Subcutaneous abdominal adipose tissue (tissue), 5 donors: ENCODE measurements at regions not wholly inside any gene's neighbourhood (a gene's known extent, or its start where the extent isn't known, plus 50 kb on each side); places are given as distances from the start of the nearest gene placed in this dataset.
"Not testable (repeated sequence)": the region's sequence is repeated elsewhere in the genome, so short reads cannot be mapped to it uniquely, and the experiment has no call there.

Experiments
- H3K27ac ChIP-seq: one replicate; pipeline ENCODE4 v1.7.0; 2013; ENCODE audit warnings: low read depth, mild to moderate bottlenecking, inconsistent platforms, low read length, moderate library complexity
- H3K27me3 ChIP-seq, 5 donors: one replicate each; pipeline ENCODE4 v1.7.0; 2013; ENCODE audit warnings: low read length in 5 of 5, inconsistent platforms in 1 of 5; ENCODE audit not compliant: control insufficient read depth in 5 of 5, insufficient read depth in 4 of 5
- H3K36me3 ChIP-seq, 5 donors: one replicate each; pipeline ENCODE4 v1.7.0; 2013; ENCODE audit warnings: low read length in 5 of 5; ENCODE audit not compliant: control insufficient read depth in 5 of 5, insufficient read depth in 5 of 5
- H3K4me1 ChIP-seq, 5 donors: one replicate each; pipeline ENCODE4 v1.7.0; 2013; ENCODE audit warnings: low read length in 5 of 5, mild to moderate bottlenecking in 3 of 5, moderate library complexity in 1 of 5; ENCODE audit not compliant: control insufficient read depth in 5 of 5, insufficient read depth in 5 of 5
- H3K4me3 ChIP-seq, 5 donors: one replicate each; pipeline ENCODE4 v1.7.0; 2013; ENCODE audit warnings: low read length in 5 of 5, low read depth in 1 of 5
- H3K9ac ChIP-seq, 5 donors: one replicate each; pipeline ENCODE4 v1.7.0; 2013; ENCODE audit warnings: low read length in 5 of 5, mild to moderate bottlenecking in 4 of 5, moderate library complexity in 3 of 5
- H3K9me3 ChIP-seq, 5 donors: one replicate each; pipeline ENCODE4 v1.7.0; 2013; ENCODE audit warnings: low read length in 5 of 5; ENCODE audit not compliant: control insufficient read depth in 5 of 5
- donor health status: healthy.
- donor health status: healthy.
- donor health status: healthy.
- donor health status: healthy.
- donor health status: healthy.

- H3K27me3 ChIP-seq = no peaks in the 10 kb centered on the region
- no peak overlapping the region for H3K9ac ChIP-seq
- H3K27ac ChIP-seq = no peak overlapping the region
- H3K4me1 ChIP-seq = no peaks in the 10 kb centered on the region
- H3K9me3 ChIP-seq = peaks cover 4 to 25% (median 14%) of the 10 kb centered on the region in 5 donors
- H3K36me3 ChIP-seq = no peaks in the 10 kb centered on the region
- H3K4me3 ChIP-seq = no peak overlapping the region
Observed at GRCh38 chr5:32859211-32859641, 148.1 kb downstream of the NPR3 start.

- Histone ChIP-seq H3K27ac (no peak overlapping the region), H3K27me3 (no peaks in the 10 kb centered on the region), H3K9me3 (peaks cover 0 to 4% (median 3%) of the 10 kb centered on the region in 5 donors), H3K9ac (no peak overlapping the region), H3K36me3 (no peaks in the 10 kb centered on the region), H3K4me3 (no peak overlapping the region), H3K4me1 (no peaks in the 10 kb centered on the region)
Observed at GRCh38 chr5:32865475-32865874, 154.4 kb downstream of the NPR3 start.

- no peaks in the 10 kb centered on the region for H3K4me1 ChIP-seq
- no peak overlapping the region for H3K9ac ChIP-seq
- no peaks in the 10 kb centered on the region for H3K27me3 ChIP-seq
- H3K27ac ChIP-seq = no peak overlapping the region
- H3K9me3 ChIP-seq = peaks cover 0 to 4% (median 3%) of the 10 kb centered on the region in 5 donors
- no peaks in the 10 kb centered on the region for H3K36me3 ChIP-seq
- no peak overlapping the region for H3K4me3 ChIP-seq
Observed at GRCh38 chr5:32866138-32866537, 155.0 kb downstream of the NPR3 start.

- H3K4me1 ChIP-seq = no peaks in the 10 kb centered on the region
Observed at GRCh38 chr5:32869216-32869615, 158.1 kb downstream of the NPR3 start.

DNA sequence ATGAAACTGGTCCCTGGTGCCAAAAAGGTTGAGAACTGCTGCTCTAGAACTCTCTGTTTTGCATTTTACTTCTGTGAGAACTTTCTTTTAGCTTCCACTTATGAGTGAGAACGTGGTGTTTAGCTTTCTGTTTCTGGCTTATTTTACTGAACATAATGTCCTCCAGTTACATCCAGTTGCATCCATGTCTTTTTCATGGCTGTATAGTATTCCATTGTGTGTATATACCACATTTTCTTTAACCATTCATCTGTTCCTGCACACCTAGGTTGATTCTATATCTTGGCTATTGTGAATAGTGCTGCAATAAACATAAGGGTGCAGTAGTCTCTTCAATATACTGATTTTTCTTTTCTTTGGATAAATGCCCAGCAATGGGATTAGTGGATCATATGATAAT, 165.7 kb downstream of the NPR3 start:
- Histone ChIP-seq H3K4me3 (no peak overlapping the region), H3K36me3 (no peaks in the 10 kb centered on the region), H3K9me3 (peaks cover 6 to 21% (median 10%) of the 10 kb centered on the region in 5 donors), H3K27ac (no peak overlapping the region), H3K27me3 (no peaks in the 10 kb centered on the region), H3K4me1 (no peaks in the 10 kb centered on the region), H3K9ac (no peak overlapping the region)

More at GRCh38 chr5:32869216-32869615, 158.1 kb downstream of the NPR3 start:
- no peak overlapping the region for H3K27ac ChIP-seq
- H3K4me3 ChIP-seq = no peak overlapping the region
- H3K9me3 ChIP-seq = peaks cover 6 to 18% (median 9%) of the 10 kb centered on the region in 5 donors
- no peak overlapping the region for H3K9ac ChIP-seq
- H3K27me3 ChIP-seq = no peaks in the 10 kb centered on the region
- H3K36me3 ChIP-seq = no peaks in the 10 kb centered on the region

- H3K9ac ChIP-seq, H3K27ac ChIP-seq, H3K4me3 ChIP-seq, H3K36me3 ChIP-seq, H3K4me1 ChIP-seq, H3K27me3 ChIP-seq: not testable (repeated sequence)
- peaks cover 5 to 18% (median 10%) of the 10 kb centered on the region in 5 donors for H3K9me3 ChIP-seq
Observed at GRCh38 chr5:32879364-32879763, 168.2 kb downstream of the NPR3 start.

GRCh38 chr5:32880796-32881195, 169.7 kb downstream of the NPR3 start:
- Histone ChIP-seq H3K9me3 (peaks cover 5 to 18% (median 13%) of the 10 kb centered on the region in 5 donors), H3K27ac (no peak overlapping the region), H3K9ac (no peak overlapping the region), H3K27me3 (no peaks in the 10 kb centered on the region), H3K36me3 (no peaks in the 10 kb centered on the region), H3K4me3 (no peak overlapping the region), H3K4me1 (no peaks in the 10 kb centered on the region)

DNA sequence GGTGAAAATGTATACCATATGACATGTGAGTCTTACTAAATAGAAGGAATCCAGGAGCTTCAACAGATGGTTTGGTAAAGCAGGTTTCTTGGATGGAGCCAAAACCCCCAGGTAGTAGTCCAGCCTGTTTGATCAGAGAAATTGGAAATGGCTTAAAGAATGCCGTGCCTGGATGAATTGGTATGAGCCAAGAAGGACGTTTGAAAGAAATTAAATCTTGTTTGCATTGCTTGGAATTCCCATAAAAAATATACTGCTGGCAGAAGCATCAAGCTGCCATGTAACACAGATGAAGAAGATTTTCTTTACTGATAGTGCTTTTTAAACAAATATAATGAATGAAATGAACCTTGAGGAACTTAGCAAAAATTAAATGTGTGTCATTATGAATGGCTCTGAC, 176.3 kb downstream of the NPR3 start:
- Histone ChIP-seq H3K9me3 (peaks cover 0 to 14% (median 10%) of the 10 kb centered on the region in 5 donors), H3K9ac (no peak overlapping the region), H3K27ac (no peak overlapping the region), H3K36me3 (no peaks in the 10 kb centered on the region), H3K27me3 (no peaks in the 10 kb centered on the region), H3K4me1 (no peaks in the 10 kb centered on the region), H3K4me3 (no peak overlapping the region)

DNA sequence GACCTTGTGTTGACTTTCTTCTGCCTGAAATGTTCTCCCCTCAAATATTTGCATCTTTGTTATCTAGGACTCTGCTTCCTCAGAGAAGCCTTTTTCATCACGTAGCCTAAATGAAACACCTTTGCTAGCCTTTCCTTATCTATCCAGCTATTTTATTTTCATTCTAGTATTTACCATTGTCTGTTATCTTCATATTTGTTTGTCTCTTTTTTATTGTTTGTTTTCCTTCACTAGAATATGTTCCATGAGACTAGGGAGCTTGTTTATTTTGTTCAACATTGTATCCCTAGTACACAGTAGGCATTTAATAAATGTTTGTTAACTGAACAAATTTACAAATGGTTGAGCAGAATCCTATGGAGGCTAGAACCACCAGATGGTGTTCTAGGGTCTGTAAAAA, 178.0 kb downstream of the NPR3 start:
- Histone ChIP-seq H3K27ac (no peak overlapping the region), H3K4me1 (no peaks in the 10 kb centered on the region), H3K36me3 (no peaks in the 10 kb centered on the region), H3K27me3 (no peaks in the 10 kb centered on the region), H3K9me3 (peaks cover 0 to 6% (median 2%) of the 10 kb centered on the region in 5 donors), H3K4me3 (no peak overlapping the region), H3K9ac (no peak overlapping the region)

DNA sequence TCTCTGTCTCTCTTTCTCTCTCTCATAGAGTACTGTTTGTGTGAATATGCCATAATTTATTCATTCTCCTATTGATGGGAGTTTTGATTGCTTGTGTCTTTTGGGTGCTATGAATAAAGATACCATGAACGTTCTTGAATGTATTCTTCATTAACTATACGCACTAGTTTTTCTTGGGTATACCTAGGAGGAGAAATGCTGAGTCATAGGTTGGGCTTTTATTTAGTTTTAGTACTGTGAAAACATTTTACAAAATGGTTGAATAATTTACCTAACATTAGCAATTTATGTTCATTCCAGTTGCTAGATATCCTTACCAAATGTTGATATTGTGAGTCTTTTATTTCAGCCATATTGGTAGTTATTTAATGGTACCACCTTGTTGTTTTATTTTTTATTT, 192.5 kb downstream of the NPR3 start:
- H3K9ac ChIP-seq = no peak overlapping the region
- H3K4me1 ChIP-seq = peaks cover 0 to under 1% (median 0%) of the 10 kb centered on the region in 5 donors
- no peaks in the 10 kb centered on the region for H3K27me3 ChIP-seq
- no peak overlapping the region for H3K27ac ChIP-seq
- no peaks in the 10 kb centered on the region for H3K36me3 ChIP-seq
- peaks cover 0 to 4% (median 0%) of the 10 kb centered on the region in 5 donors for H3K9me3 ChIP-seq
- H3K4me3 ChIP-seq = no peak overlapping the region

DNA sequence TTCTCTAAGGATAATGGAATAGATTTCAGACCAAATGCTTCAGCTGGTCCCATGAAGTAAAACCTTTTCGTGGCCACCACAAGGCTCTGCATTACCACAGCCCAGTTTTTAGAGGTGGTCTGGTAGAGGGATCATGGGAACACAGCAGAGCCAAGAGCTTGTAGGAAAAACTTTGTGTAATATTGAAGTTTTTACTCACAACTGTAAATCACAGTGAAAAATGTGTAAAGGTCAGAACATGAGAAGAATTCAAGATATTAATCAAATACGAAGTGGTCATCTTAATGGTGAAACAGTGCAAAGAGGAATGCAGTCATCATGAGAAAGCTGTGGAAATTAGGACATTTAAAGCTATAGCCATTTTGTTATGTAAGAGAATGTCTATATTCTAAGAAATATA, 197.5 kb downstream of the NPR3 start:
- peaks cover 0 to 3% (median 0%) of the 10 kb centered on the region in 5 donors for H3K4me1 ChIP-seq
- H3K9me3 ChIP-seq = peaks cover 0 to 4% (median 0%) of the 10 kb centered on the region in 5 donors
- no peaks in the 10 kb centered on the region for H3K36me3 ChIP-seq
- H3K27ac ChIP-seq = no peak overlapping the region
- H3K9ac ChIP-seq = no peak overlapping the region
- H3K4me3 ChIP-seq = no peak overlapping the region
- H3K27me3 ChIP-seq = no peaks in the 10 kb centered on the region
